ENCODE measurements at regions not wholly inside any gene's neighbourhood (a gene's known extent, or its start where the extent isn't known, plus 50 kb on each side); places are given as distances from the start of the nearest gene placed in this dataset.

DNA sequence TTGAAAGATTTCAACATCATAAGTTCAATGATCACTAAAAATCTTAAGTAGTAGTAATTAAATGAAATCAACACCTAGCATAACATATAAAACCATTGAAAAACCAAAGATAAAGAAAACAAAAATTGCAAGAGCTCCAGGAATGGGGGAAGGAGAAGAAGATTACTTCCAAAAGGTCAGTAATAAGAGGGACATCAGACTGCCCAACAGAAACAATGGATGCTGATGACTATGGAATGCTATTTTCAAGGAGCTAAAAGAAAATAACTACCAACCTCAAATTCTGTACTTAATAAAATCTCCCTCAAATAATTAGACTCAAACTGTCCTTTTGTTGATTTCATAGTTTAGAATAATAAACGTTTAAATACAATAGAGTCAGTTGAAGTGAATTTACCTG is 314.5 kb upstream of the LMO3 start:
- intact Hi-C loops (cut with DNase I), result no loop called here

DNA sequence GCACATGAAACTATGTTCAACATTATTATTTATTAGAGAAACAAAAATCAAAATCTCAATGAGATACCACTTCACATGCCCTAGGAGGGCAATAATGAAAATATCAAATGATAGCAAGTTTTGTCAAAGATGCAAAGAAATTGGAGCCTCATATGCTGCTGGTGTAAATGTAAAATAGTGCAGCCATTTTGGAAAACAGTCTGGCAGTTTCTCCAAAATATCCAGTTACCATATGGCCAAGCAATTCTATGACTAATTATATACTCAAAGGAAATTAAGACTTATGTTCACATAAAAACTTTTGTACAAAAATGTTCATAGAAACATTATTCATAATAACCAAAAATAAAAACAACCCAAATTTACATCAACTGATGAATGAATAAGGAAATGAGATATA is 313.6 kb upstream of the LMO3 start:
- Histone ChIP-seq H3K4me1 (ENCODE audit: control insufficient read depth in 1 of 2, insufficient read depth in 2 of 2, low read length in 2 of 2) (no peaks in the 10 kb centered on the region), H3K27me3 (ENCODE audit: control insufficient read depth in 1 of 2, insufficient read depth in 2 of 2, low read length in 1 of 2) (no peaks in the 10 kb centered on the region), H3K4me3 (ENCODE audit: low read length in 2 of 2) (no peak overlapping the region), H3K36me3 (ENCODE audit: control insufficient read depth in 1 of 2, insufficient read depth in 2 of 2, low read length in 1 of 2) (no peaks in the 10 kb centered on the region), H3K9me3 (ENCODE audit: control insufficient read depth, low read length) (peaks cover 4% of the 10 kb centered on the region), H3K27ac (ENCODE audit: low read depth in 1 of 2, low read length in 2 of 2) (no peak overlapping the region)
- intact Hi-C loops (cut with DNase I), result no loop called here
- ATAC-seq (ENCODE audit: low FRiP score), result no peak
- DNase-seq, result no peak

More for the DNA sequence above, 314.5 kb upstream of the LMO3 start:
- ATAC-seq (ENCODE audit: low FRiP score) (no peak), DNase-seq (no peak)
- peaks cover 5% of the 10 kb centered on the region for H3K9me3 ChIP-seq (ENCODE audit: control insufficient read depth, low read length)
- H3K27ac ChIP-seq (ENCODE audit: low read depth in 1 of 2, low read length in 2 of 2), result no peak overlapping the region
- no peak overlapping the region for H3K4me3 ChIP-seq (ENCODE audit: low read length in 2 of 2)
- 65 to 70% methylated on average over 1 of the region's 1 CpG for WGBS, 2 donors
- H3K4me1 ChIP-seq (ENCODE audit: control insufficient read depth in 1 of 2, insufficient read depth in 2 of 2, low read length in 2 of 2), result no peaks in the 10 kb centered on the region
- H3K36me3 ChIP-seq (ENCODE audit: control insufficient read depth in 1 of 2, insufficient read depth in 2 of 2, low read length in 1 of 2), result no peaks in the 10 kb centered on the region
- H3K27me3 ChIP-seq (ENCODE audit: control insufficient read depth in 1 of 2, insufficient read depth in 2 of 2, low read length in 1 of 2), result no peaks in the 10 kb centered on the region

DNA sequence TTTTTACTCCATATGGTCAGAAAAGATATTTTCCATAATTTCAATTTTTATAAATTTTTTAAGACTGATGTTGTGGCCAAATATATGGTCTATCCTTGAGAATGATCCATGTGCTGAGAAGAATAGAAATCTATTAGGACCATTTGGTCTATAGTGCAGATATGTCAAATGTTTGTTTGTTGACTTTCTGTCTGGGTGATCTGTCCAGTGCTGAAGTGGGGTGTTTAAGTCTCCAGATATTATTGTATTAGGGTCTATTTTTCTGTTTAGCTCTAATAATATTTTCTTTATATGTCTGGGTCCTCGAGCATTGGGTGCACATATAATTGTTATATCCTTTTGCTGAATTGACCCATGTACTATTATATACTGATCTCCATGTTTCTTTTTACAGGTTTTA is 308.9 kb upstream of the LMO3 start:
- Histone ChIP-seq H3K4me1 (ENCODE audit: control insufficient read depth in 1 of 2, insufficient read depth in 2 of 2, low read length in 2 of 2) (no peaks in the 10 kb centered on the region), H3K4me3 (ENCODE audit: low read length in 2 of 2) (no peak overlapping the region), H3K36me3 (ENCODE audit: control insufficient read depth in 1 of 2, insufficient read depth in 2 of 2, low read length in 1 of 2) (no peaks in the 10 kb centered on the region), H3K27ac (ENCODE audit: low read depth in 1 of 2, low read length in 2 of 2) (no peak overlapping the region), H3K9me3 (ENCODE audit: control insufficient read depth, low read length) (peaks cover 4% of the 10 kb centered on the region), H3K27me3 (ENCODE audit: control insufficient read depth in 1 of 2, insufficient read depth in 2 of 2, low read length in 1 of 2) (no peaks in the 10 kb centered on the region)
- ATAC-seq (ENCODE audit: low FRiP score), result no peak
- no peak for DNase-seq
- 50 to 56% methylated on average over 1 of the region's 1 CpG for WGBS, 2 donors
- intact Hi-C loops (cut with DNase I), result no loop called here

DNA sequence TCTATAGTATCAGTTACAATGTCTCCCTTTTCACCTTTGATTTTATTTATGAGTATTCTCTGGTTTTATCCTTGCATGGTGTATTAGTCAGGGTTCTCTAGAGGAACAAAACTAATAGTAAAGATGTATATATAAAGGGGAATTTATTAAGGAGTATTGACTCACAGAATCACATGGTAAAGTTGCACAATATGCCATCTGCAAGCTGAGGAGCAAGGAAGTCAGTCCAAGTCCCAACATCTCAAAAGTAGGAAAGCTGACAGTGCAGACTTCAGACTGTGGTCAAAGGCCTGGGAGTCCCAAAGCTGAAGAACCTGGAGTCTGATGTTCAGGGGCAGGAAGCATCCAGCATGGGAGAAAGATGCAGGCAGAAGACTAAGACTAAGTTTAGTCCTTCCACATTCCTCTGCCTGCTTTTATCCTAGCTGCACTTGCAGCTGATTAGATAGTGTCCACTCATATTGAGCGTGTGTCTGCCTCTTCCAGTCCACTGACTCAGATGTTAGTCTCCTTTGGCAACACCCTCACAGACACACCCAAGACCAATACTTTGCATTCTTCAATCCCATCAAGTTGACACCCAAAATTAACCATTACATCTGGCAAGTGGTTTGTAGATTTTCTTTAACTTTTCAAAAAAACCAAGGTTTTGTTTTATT is 308.0 kb upstream of the LMO3 start:
- H3K4me1 ChIP-seq (ENCODE audit: control insufficient read depth in 1 of 2, insufficient read depth in 2 of 2, low read length in 2 of 2), result no peaks in the 10 kb centered on the region
- H3K9me3 ChIP-seq (ENCODE audit: control insufficient read depth, low read length), result peaks cover 4% of the 10 kb centered on the region
- no peak overlapping the region for H3K27ac ChIP-seq (ENCODE audit: low read depth in 1 of 2, low read length in 2 of 2)
- intact Hi-C loops (cut with DNase I), result no loop called here
- no peak overlapping the region for H3K4me3 ChIP-seq (ENCODE audit: low read length in 2 of 2)
- H3K36me3 ChIP-seq (ENCODE audit: control insufficient read depth in 1 of 2, insufficient read depth in 2 of 2, low read length in 1 of 2), result no peaks in the 10 kb centered on the region
- 73 to 78% methylated on average over 1 of the region's 1 CpG for WGBS, 2 donors
- no peak for DNase-seq
- no peak for ATAC-seq (ENCODE audit: low FRiP score)
- H3K27me3 ChIP-seq (ENCODE audit: control insufficient read depth in 1 of 2, insufficient read depth in 2 of 2, low read length in 1 of 2), result no peaks in the 10 kb centered on the region

DNA sequence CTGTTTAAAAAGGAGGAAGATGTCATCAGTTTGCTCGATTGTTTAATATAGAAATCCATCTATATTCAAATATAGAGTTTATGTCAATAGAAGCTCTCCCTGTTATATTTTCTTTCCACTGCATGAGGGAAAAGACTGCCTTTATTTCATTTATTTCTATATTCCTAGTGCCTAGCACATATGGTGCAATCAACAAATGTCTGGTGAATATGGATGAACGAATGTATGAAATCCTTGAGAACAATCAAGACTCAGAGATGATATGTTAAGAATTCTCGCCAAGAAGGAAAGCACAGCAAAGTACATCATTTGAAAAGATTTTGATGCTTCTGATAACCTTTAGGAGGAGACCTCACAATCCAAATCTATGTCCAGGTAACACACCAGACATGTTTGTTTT is 296.0 kb upstream of the LMO3 start:
- ATAC-seq (ENCODE audit: low FRiP score) (no peak), DNase-seq (no peak)
- H3K4me1 ChIP-seq (ENCODE audit: control insufficient read depth in 1 of 2, insufficient read depth in 2 of 2, low read length in 2 of 2), result no peaks in the 10 kb centered on the region
- intact Hi-C loops (cut with DNase I), result no loop called here
- no peaks in the 10 kb centered on the region for H3K36me3 ChIP-seq (ENCODE audit: control insufficient read depth in 1 of 2, insufficient read depth in 2 of 2, low read length in 1 of 2)
- no peaks in the 10 kb centered on the region for H3K27me3 ChIP-seq (ENCODE audit: control insufficient read depth in 1 of 2, insufficient read depth in 2 of 2, low read length in 1 of 2)
- no peaks in the 10 kb centered on the region for H3K9me3 ChIP-seq (ENCODE audit: control insufficient read depth, low read length)
- no peak overlapping the region for H3K27ac ChIP-seq (ENCODE audit: low read depth in 1 of 2, low read length in 2 of 2)
- 71 to 74% methylated on average over 3 of the region's 3 CpGs for WGBS, 2 donors
- H3K4me3 ChIP-seq (ENCODE audit: low read length in 2 of 2), result no peak overlapping the region

DNA sequence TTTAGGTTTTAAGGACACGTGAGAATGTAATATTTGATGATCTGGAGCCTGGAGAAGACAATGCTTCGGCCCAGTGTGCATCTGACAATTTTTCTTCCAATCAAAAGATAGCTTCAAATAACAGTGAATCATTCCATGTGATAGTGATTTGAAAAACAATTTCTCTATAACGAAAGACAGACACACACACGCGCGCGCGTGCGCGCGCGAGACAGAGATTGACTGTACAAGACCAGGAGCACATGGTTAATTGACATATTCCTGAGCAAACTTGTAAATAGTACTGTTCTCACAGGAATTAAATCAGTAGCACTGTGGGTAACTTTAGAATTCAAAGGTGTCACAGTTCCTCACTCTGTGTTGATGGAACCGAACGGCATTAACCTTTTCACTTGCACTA is 287.5 kb upstream of the LMO3 start:
- no peaks in the 10 kb centered on the region for H3K9me3 ChIP-seq (ENCODE audit: control insufficient read depth, low read length)
- ATAC-seq (ENCODE audit: low FRiP score) (no peak), DNase-seq (no peak)
- no peaks in the 10 kb centered on the region for H3K36me3 ChIP-seq (ENCODE audit: control insufficient read depth in 1 of 2, insufficient read depth in 2 of 2, low read length in 1 of 2)
- intact Hi-C loops (cut with DNase I), result no loop called here
- H3K27ac ChIP-seq (ENCODE audit: low read depth in 1 of 2, low read length in 2 of 2), result no peak overlapping the region
- H3K4me3 ChIP-seq (ENCODE audit: low read length in 2 of 2), result no peak overlapping the region
- no peaks in the 10 kb centered on the region for H3K27me3 ChIP-seq (ENCODE audit: control insufficient read depth in 1 of 2, insufficient read depth in 2 of 2, low read length in 1 of 2)
- WGBS, 2 donors, result 89 to 91% methylated on average over 14 of the region's 14 CpGs
- no peaks in the 10 kb centered on the region for H3K4me1 ChIP-seq (ENCODE audit: control insufficient read depth in 1 of 2, insufficient read depth in 2 of 2, low read length in 2 of 2)

DNA sequence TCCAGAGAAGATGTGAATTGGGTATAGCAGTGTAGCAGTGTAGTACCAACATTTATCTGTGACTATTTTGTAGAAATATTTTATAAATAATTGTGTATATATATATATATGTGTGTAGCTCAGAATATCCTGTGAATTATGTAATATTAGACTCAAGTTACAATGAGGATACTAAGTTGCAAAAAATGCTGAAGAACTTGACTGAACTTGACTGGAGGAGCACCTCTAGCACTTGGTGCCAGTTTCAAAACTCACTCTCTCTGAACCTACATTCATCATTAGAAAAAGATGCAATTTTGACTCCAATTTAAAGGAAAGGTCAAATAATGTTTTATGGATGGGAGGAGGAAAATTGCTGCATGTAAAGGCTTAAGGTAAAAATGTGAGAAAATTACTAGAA is 285.7 kb upstream of the LMO3 start:
- H3K4me3 ChIP-seq (ENCODE audit: low read length in 2 of 2), result no peak overlapping the region
- no peak overlapping the region for H3K27ac ChIP-seq (ENCODE audit: low read depth in 1 of 2, low read length in 2 of 2)
- DNase-seq (no peak), ATAC-seq (ENCODE audit: low FRiP score) (no peak)
- H3K36me3 ChIP-seq (ENCODE audit: control insufficient read depth in 1 of 2, insufficient read depth in 2 of 2, low read length in 1 of 2), result no peaks in the 10 kb centered on the region
- H3K9me3 ChIP-seq (ENCODE audit: control insufficient read depth, low read length), result no peaks in the 10 kb centered on the region
- no peaks in the 10 kb centered on the region for H3K27me3 ChIP-seq (ENCODE audit: control insufficient read depth in 1 of 2, insufficient read depth in 2 of 2, low read length in 1 of 2)
- H3K4me1 ChIP-seq (ENCODE audit: control insufficient read depth in 1 of 2, insufficient read depth in 2 of 2, low read length in 2 of 2), result no peaks in the 10 kb centered on the region
- intact Hi-C loops (cut with DNase I), result no loop called here

DNA sequence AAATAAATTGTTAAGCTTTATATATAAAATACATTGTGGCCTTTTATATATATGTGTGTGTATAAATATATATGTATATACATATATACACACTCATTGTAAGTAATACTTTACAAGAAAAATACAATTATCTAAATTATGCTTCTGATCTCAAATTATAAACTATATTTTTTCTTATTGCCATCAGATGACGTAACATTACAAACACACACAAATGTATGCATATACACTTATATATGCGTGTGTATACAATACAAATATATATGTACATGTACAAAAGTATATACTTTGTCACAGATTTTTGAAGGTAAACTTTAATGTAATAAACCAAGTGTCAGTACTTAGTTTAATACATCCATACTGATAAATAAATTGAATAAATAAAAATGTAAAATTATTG is 278.9 kb upstream of the LMO3 start:
- H3K36me3 ChIP-seq (ENCODE audit: control insufficient read depth in 1 of 2, insufficient read depth in 2 of 2, low read length in 1 of 2), result no peaks in the 10 kb centered on the region
- H3K4me3 ChIP-seq (ENCODE audit: low read length in 2 of 2), result no peak overlapping the region
- DNase-seq (no peak), ATAC-seq (ENCODE audit: low FRiP score) (no peak)
- H3K27me3 ChIP-seq (ENCODE audit: control insufficient read depth in 1 of 2, insufficient read depth in 2 of 2, low read length in 1 of 2), result no peaks in the 10 kb centered on the region
- H3K4me1 ChIP-seq (ENCODE audit: control insufficient read depth in 1 of 2, insufficient read depth in 2 of 2, low read length in 2 of 2), result no peaks in the 10 kb centered on the region
- WGBS, 2 donors, result 87 to 92% methylated on average over 2 of the region's 2 CpGs
- no peaks in the 10 kb centered on the region for H3K9me3 ChIP-seq (ENCODE audit: control insufficient read depth, low read length)
- H3K27ac ChIP-seq (ENCODE audit: low read depth in 1 of 2, low read length in 2 of 2), result no peak overlapping the region
- intact Hi-C loops (cut with DNase I), result no loop called here

DNA sequence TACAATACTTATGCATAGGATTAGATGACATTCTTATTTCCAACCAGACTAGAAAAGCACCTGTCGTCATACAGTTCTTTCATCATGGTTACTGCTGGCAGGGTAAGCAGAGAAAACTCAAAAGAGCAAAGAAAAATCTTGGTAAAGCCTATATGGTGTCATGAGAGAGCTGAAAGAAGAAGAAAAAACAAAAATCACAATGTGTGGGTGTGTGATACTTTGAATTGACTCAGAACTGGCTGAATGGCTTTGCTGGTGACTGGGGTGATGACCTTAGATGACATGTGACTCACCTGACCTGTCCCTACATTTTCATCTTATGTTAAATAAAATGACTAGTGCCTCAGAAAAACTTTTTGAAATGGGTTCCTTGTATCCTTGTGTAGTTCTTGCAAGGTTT is 278.1 kb upstream of the LMO3 start:
- H3K4me1 ChIP-seq (ENCODE audit: control insufficient read depth in 1 of 2, insufficient read depth in 2 of 2, low read length in 2 of 2), result no peaks in the 10 kb centered on the region
- H3K27ac ChIP-seq (ENCODE audit: low read depth in 1 of 2, low read length in 2 of 2), result no peak overlapping the region
- no peak for DNase-seq
- ATAC-seq (ENCODE audit: low FRiP score), result no peak
- no peaks in the 10 kb centered on the region for H3K36me3 ChIP-seq (ENCODE audit: control insufficient read depth in 1 of 2, insufficient read depth in 2 of 2, low read length in 1 of 2)
- intact Hi-C loops (cut with DNase I), result no loop called here
- no peaks in the 10 kb centered on the region for H3K27me3 ChIP-seq (ENCODE audit: control insufficient read depth in 1 of 2, insufficient read depth in 2 of 2, low read length in 1 of 2)
- WGBS, 2 donors, result 79 to 80% methylated on average over 1 of the region's 1 CpG
- no peaks in the 10 kb centered on the region for H3K9me3 ChIP-seq (ENCODE audit: control insufficient read depth, low read length)
- no peak overlapping the region for H3K4me3 ChIP-seq (ENCODE audit: low read length in 2 of 2)
